ENCODE measurements at regions not wholly inside any gene's neighbourhood (a gene's known extent, or its start where the extent isn't known, plus 50 kb on each side); places are given as distances from the start of the nearest gene placed in this dataset.
"Not testable (repeated sequence)": the region's sequence is repeated elsewhere in the genome, so short reads cannot be mapped to it uniquely, and the experiment has no call there.

GRCh38 chr1:2851918-2852317, 50.4 kb upstream of the TTC34 start:
- not testable (repeated sequence) for DNase-seq

DNA sequence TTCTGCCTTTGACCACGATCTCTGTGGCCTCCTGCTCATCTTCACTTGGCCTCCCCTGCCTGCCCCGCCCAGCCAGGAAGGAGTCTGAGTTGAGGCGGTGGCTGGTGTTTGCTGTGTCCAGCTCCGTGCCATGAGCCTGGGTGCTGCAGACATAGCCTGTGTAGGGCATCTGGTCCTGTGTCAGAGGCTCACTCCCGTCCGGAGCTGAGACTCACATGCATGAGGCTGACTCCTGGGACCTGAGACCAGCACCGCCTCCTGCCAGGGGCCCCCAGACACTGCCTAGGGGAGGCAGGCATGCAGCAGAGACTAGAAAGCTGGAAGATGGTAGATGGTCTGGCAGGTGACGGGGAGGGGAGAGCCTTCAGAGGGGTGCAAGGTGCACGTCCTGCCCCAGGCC, 52.2 kb upstream of the TTC34 start:
- no peak for DNase-seq

DNA sequence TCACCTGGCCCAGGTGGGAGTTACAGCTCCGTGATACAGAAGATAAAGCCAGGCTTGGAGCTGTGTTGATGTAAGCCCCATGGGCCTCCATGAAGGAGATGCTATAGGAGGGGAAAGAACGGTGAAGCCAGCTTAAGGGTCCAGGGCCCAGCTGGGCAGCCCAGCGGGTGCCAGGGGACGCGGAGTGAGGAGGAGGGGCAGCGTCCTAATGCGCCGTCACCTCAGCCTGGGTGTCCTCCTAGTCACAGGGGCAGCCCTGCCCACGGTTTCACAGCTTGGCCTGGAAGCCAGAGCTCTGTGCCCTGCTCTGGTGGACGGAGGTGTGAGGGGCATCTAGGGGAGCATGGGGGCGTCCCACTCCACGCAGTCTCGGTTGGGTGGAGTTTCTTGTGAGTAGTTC, 52.7 kb upstream of the TTC34 start:
- DNase-seq: no peak

- no peak for DNase-seq
Measured at GRCh38 chr1:2854611-2855010, 53.1 kb upstream of the TTC34 start.

- no peak for DNase-seq
Measured at GRCh38 chr1:2855206-2856065, 53.9 kb upstream of the TTC34 start.

DNA sequence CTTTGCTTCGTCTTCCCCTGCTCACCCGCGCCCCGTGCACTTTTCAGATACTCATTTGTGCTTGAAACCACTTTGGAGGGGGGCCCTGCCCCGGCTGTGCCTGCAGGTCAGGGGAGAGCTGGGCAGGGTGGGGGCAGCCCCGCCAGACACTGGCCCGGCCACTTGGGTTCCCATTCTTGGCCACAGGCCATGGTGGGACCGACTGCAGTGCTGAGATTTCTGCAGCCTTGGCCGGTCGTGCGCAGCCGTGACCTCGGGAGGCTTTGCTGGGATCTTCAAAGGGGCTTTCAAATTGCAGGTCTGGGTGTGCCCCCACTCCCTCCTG, 54.5 kb upstream of the TTC34 start:
- no peak for DNase-seq

- DNase-seq: no peak
Measured at GRCh38 chr1:2856676-2857375, 55.3 kb upstream of the TTC34 start.

- no peak for DNase-seq
Measured at GRCh38 chr1:2857521-2857920, 56.0 kb upstream of the TTC34 start.

DNA sequence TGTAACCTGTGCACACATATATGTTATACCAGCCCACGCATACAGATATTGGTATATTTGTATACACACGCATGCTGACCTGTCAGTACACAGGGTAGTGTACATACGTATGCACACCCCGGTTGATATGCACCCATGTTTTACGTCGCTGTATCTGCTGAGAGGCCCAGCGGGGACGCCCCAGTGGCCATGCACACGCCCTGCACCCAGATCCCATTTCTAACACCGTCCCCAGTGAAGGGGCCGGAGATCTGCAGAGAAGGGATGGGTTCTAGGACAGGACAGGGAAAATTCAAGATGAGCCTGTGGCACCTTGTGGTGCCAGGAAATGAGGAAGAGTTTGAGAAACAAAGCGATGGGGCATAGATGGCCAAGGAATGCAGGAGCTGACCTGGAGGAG, 57.2 kb upstream of the TTC34 start:
- no peak for DNase-seq

DNA sequence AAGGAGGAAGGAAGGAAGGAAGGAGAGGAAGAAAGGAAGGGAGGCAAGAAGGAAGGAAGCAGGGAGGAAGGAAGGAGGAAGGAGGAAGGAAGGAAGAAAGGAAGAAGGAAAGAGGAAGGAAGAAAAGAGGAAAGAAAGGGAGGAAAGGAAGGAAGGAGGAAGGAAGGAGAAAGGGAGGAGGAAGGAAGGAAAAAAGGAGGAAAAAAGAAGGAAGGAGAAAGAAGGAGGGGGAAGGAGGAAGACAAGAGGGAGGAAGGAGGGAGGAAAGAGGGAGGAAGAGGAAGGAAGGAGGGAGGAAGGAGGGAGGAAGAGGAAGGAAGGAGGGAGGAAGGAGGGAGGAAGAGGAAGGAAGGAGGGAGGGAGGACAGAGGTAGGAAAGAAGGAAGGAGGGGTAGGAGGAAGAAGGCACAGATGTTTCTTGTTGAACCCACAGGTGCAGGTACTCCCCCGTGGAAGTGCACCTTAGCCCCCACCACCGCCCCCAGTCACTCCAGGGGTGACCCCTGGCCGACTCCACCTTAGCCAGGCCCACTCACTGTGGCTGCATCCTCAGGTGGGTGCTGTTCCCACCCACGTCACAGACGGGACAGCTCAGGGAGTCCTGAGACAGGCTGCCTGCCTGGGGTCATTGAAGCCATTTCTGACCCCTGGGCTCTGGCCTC, 57.9 kb upstream of the TTC34 start:
- no peak for DNase-seq

DNA sequence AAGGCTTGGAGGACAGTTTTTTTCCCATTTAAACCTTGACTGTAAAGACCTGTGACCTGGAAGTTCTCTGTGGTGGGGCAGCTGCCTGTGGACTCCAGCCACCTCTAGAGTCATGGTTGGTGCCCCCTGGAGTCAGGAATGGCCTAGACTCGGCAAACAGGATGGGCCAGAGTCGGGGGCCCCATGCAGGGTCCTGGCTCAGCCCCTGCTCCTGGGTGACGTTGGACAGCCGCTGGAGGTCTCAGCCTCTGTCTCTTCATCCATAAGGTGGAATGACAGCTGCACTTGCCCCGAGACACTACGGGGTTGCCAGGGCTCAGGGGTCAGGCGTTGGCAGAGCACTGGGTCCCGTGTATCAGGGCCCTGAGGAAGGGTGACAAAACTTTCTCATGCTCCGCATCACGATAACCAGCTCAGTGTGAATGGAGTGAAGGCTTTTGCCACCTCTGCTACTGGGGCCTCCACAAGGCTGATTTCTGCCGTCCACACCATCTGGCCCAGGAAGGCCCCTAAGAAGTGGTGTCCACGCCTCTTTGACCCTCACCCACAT, 58.5 kb upstream of the TTC34 start:
- DNase-seq: no peak

DNA sequence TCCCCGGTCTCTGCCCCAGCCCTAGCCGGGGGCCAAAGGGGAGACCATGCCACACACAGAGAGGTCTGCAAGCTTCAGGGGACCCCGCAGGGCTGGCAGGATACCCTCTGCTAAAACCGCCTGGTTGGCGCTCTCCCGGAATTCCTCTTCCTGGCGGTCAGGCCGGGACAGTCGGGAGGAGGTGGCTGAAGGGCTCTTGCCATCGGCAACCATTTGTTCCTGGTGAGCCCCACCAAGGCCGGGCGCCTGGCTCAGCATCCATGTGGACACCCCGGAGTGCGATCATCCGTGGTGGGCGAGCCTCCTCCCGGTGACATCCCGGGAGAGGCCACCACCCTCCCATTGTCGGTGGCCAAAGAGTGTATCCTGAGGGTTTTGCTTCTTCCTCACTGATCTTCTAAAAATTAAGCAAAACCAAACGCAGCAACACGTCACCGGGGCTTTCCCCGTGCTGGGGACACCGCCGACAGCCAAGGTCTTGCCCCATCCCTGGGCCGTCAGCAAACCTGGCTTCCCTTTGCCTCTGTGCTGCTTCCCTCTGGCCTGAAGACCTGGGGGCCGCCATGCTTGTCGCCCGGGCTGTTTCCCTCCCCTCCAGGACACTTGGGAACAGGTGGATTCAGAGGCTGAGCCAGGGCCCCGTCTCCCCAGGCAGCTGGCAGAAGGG, 59.1 kb upstream of the TTC34 start:
- DNase-seq: no peak

- no peak for DNase-seq
Measured at GRCh38 chr1:2861143-2861987, 59.9 kb upstream of the TTC34 start.

DNA sequence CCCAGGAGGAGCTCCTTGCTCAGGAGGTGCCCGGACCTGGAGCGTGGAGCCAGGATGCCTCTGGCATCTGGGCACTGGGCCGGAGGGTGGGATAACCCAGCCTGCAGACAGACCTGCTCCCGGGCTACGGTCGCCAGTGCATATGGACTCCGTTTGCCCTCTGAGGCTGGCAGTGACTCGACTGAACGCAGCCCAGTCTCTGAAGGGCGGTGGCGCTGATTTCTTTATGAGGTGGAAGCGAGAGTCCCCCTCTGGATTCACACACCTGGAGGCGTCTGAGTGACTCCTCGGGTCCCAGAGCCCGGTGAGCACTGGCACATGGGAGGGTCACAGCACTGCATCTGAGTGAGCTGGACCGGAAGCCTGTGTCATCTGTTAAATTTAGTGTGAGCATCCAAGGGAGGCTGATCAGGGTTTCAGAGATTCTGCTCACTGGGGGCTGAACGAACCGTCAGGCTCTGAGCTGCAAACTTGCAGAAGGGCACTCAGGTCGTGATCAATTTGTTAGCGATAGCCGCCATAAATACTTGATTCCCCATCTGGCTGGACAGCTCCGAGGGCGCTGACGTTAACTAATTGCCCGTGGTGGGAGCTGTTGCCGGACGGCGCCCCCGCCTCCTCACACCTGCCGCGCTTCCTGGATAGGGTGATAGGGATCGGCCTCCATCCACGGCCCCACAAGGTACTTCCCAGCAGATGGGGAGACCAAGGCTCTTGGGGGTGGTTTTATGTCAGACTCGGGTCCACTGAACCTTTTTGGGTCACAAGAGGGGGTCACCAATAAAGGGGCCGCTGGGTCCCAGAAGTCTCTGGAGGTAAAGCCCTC, 60.7 kb upstream of the TTC34 start:
- no peak for DNase-seq

DNA sequence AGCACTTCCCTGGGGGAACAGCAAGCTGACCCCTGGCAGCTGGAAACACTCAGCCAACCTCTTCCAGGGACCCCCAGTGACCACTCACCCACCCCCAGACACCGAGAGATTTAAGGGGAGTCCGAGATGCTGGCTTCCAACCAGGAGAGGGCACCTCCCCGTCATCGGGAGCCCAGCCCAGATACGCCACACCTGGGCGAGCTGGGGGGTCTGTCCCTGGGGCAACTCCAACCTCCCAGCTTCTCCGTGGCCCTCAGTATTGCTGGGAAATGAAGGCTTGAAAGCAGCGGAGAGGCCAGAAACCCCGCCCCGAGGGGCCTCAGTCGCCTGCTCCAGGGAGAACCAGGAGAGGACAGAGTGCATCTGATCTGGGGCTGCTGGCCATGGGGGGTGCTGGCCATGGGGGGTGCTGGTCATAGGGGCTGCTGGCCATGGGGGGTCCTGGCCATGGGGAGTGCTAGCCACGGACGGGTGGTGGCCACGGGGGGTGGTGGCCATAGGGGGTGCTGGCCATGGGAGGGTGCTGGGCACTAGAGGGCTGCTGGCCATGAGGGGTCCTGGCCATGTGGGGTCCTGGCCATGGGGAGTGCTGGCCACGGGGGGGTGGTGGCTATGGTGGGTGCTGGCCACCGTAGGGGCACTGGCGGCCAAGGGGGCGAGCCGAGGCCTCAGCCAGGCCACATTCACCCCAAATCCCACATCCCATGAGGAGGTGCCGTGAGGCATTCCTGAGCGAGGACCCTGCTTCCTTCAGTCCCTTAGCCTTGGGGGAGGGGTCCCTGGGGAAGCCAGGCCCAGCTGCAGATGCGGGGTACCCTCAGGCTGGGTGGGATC, 61.5 kb upstream of the TTC34 start:
- DNase-seq: no peak

DNA sequence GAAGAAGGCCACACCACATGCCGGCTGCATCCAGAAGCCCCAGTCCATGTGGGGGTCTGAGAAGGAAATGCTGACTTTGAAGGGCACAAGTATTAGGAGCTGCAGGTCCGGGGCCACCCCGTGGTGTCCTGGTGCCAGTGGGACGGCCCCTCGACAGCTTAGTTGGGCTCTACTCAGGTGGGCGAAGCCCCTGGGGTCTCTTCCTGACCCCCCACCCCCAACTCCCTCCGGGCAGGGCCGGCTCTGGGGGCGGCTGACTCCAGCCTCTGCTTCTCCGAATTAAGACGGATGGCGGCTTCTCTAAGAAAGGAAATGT, 62.1 kb upstream of the TTC34 start:
- no peak for DNase-seq

GRCh38 chr1:2864203-2864905, 62.9 kb upstream of the TTC34 start:
- no peak for DNase-seq

DNA sequence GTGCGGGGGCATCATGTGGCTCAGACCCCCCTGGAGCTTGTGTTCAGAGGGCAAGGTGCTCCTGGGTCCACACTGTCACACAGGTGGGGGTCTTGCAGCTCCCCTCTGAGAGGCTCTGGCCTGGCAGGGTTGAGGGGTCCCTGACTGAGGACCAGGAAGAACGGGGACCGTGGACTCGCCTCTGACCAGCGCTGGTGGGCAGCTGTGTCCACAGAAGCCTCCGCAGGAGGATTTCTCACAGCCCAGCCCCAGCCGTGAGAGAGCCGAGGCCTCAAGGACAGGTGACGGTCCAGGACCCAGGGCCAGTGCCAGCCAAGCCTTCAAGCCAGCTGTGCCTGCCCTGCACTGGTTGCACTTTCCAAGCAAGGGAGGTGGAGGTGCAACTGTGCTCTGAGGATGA, 63.5 kb upstream of the TTC34 start:
- DNase-seq: no peak

GRCh38 chr1:2865571-2866421, 64.3 kb upstream of the TTC34 start:
- DNase-seq: peak; percentile 4
